ENCODE measurements at regions not wholly inside any gene's neighbourhood (a gene's known extent, or its start where the extent isn't known, plus 50 kb on each side); places are given as distances from the start of the nearest gene placed in this dataset.

DNA sequence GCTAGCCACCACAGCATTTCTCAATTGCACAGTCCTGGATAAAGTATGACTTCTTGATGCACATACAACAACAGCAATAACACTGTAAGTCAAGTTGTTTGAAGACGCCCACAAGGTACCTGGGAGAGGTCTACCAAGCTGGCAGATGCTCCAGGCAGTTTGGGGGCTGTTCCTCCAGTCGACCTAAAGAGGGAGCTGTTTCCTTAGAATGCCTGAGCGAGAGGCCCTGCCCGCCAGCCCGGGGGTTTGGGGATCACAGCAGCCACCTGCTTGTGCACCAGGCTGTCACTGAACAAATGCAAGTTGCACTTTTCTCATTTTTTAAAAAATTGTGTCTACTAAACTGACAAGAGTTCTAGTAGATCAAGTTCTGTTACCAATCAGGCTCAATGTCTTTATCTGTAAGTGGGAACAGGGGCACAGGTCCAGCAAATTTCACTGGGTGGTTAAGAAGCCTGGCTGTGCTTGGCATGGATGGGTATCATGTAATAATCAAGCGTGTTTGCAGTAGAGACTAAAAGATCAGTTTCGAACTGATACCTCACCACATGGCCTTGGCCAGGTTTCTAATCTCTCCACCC is 193.8 kb upstream of the ADO start:
- TF ChIP-seq POLR2A (IDR thresholded peaks at IDR 0.05; ENCODE audit: low read depth, low read length) (no peak), POLR2AphosphoS5 (IDR thresholded peaks at IDR 0.05; ENCODE audit: low read depth, low read length) (no peak)

Measured in GM12891 (cell line).